IMR-90 (cell line): ENCODE measurements at regions not wholly inside any gene's neighbourhood (a gene's known extent, or its start where the extent isn't known, plus 50 kb on each side); places are given as distances from the start of the nearest gene placed in this dataset.

ENCODE experiments used
- ATAC-seq: fragments of 200-7000 bp; cut with Tn5 transposase; 2 replicates; pipeline ENCODE4 v1.9.1; 2020; ENCODE audit warnings: low read depth, mild to moderate bottlenecking, moderate library complexity
- BruUV-seq: library from RNA; stranded (reverse); fragments of 400-500 nt; replicated peaks from 2 replicates; lab custom pipeline; 2021; lab: Mats Ljungman, UMichigan
- CTCF ChIA-PET: fragments of 300-600 bp; formaldehyde crosslinking; extraction: SDS; loops from one replicate; lab custom pipeline; 2021; ENCODE audit warnings: antibody characterized with exemption; lab: Yijun Ruan, JAX
- POLR2A ChIA-PET: fragments of 300-600 bp; sonication (Branson Sonifier 250); formaldehyde crosslinking; loops from one replicate; lab custom pipeline; 2022; ENCODE audit warnings: antibody characterized with exemption; ENCODE audit not compliant: unreplicated experiment; lab: Charles Lee
- DNase-seq: peaks from one replicate; pipeline ENCODE4 v3.0.0; 2013
- H2AFZ ChIP-seq: replicated peaks from 2 replicates; pipeline ENCODE3; 2013; ENCODE audit warnings: low read length, mild to moderate bottlenecking; ENCODE audit not compliant: poor library complexity
- H2AK5ac ChIP-seq: 2 replicates; pipeline ENCODE4 v1.6.1; 2013; ENCODE audit warnings: low read depth, low read length, inconsistent platforms
- H2AK9ac ChIP-seq: replicated peaks from 2 replicates; pipeline ENCODE3; 2013; ENCODE audit warnings: mild to moderate bottlenecking, low read depth, low read length, moderate library complexity; ENCODE audit not compliant: poor library complexity
- H2BK120ac ChIP-seq: 2 replicates; pipeline ENCODE4 v1.6.1; 2013; ENCODE audit warnings: low read depth, low read length, inconsistent platforms
- H2BK15ac ChIP-seq: 3 replicates; pipeline ENCODE4 v1.6.1; 2013; ENCODE audit warnings: low read depth, low read length, inconsistent platforms
- H2BK20ac ChIP-seq: 2 replicates; pipeline ENCODE4 v1.6.1; 2013; ENCODE audit warnings: low read depth, mild to moderate bottlenecking, inconsistent platforms, low read length, moderate library complexity
- H2BK5ac ChIP-seq: 2 replicates; pipeline ENCODE4 v1.6.1; 2013; ENCODE audit warnings: mild to moderate bottlenecking, low read depth, low read length, inconsistent platforms; ENCODE audit not compliant: poor library complexity, severe bottlenecking
- H3K14ac ChIP-seq: replicated peaks from 2 replicates; pipeline ENCODE4 v1.6.1; 2013; ENCODE audit warnings: low read depth, low read length, inconsistent platforms
- H3K18ac ChIP-seq: 2 replicates; pipeline ENCODE4 v1.6.1; 2013; ENCODE audit warnings: low read depth, low read length, control low read depth
- H3K23ac ChIP-seq: 2 replicates; pipeline ENCODE4 v1.6.1; 2013; ENCODE audit warnings: low read depth, low read length, inconsistent platforms
- H3K27ac ChIP-seq: 2 replicates; pipeline ENCODE4 v1.5.1; 2013; ENCODE audit warnings: mild to moderate bottlenecking, control low read depth, low read length; ENCODE audit not compliant: insufficient read depth
- H3K27me3 ChIP-seq: 2 replicates; pipeline ENCODE4 v1.6.1; 2013; ENCODE audit warnings: low read length; ENCODE audit not compliant: control insufficient read depth, insufficient read depth
- H3K36me3 ChIP-seq: 2 replicates; pipeline ENCODE4 v1.6.1; 2013; ENCODE audit warnings: low read length, mixed read lengths; ENCODE audit not compliant: control insufficient read depth, insufficient read depth
- H3K4ac ChIP-seq: 2 replicates; pipeline ENCODE4 v1.6.1; 2013; ENCODE audit warnings: low read depth, low read length, inconsistent platforms
- H3K4me1 ChIP-seq: 2 replicates; pipeline ENCODE4 v1.6.1; 2013; ENCODE audit warnings: low read length, mixed read lengths; ENCODE audit not compliant: control insufficient read depth, insufficient read depth
- H3K4me2 ChIP-seq: 2 replicates; pipeline ENCODE4 v1.6.1; 2013; ENCODE audit warnings: low read depth, mild to moderate bottlenecking, control low read depth, low read length, moderate library complexity
- H3K4me3 ChIP-seq: 2 replicates; pipeline ENCODE4 v1.5.1; 2013; ENCODE audit warnings: low read depth, mild to moderate bottlenecking, control low read depth, low read length, moderate library complexity; ENCODE audit not compliant: insufficient read depth
- H3K56ac ChIP-seq: 2 replicates; pipeline ENCODE4 v1.6.1; 2013; ENCODE audit warnings: low read length, inconsistent platforms; ENCODE audit not compliant: insufficient read depth; ENCODE audit errors: extremely low read depth
- H3K79me1 ChIP-seq, 2 experiments: 2 replicates each; pipeline ENCODE4 v1.6.1; 2013; ENCODE audit warnings: low read length in 2 of 2, inconsistent platforms in 1 of 2, low read depth in 1 of 2
- H3K9ac ChIP-seq: 2 replicates; pipeline ENCODE4 v1.6.1; 2013; ENCODE audit warnings: low read depth, low read length, control low read depth
- H3K9me1 ChIP-seq: 2 replicates; pipeline ENCODE4 v1.6.1; 2013; ENCODE audit warnings: low read length, inconsistent platforms; ENCODE audit not compliant: insufficient read depth
- H3K9me3 ChIP-seq: 2 replicates; pipeline ENCODE4 v1.6.1; 2013; ENCODE audit warnings: low read length; ENCODE audit not compliant: control insufficient read depth, insufficient read depth
- H4K20me1 ChIP-seq: 2 replicates; pipeline ENCODE4 v1.6.1; 2013; ENCODE audit warnings: low read length, inconsistent platforms; ENCODE audit not compliant: insufficient read depth
- H4K5ac ChIP-seq: 2 replicates; pipeline ENCODE4 v1.6.1; 2013; ENCODE audit warnings: mild to moderate bottlenecking, low read depth, low read length, control low read depth
- H4K8ac ChIP-seq, 2 experiments: 2 replicates each; pipeline ENCODE4 v1.6.1; 2013; ENCODE audit warnings: low read depth in 2 of 2, low read length in 2 of 2, control low read depth in 1 of 2, inconsistent platforms in 1 of 2
- H4K91ac ChIP-seq: 2 replicates; pipeline ENCODE4 v1.6.1; 2013; ENCODE audit warnings: low read depth, low read length, inconsistent platforms; ENCODE audit not compliant: insufficient read depth
- BHLHE40 ChIP-seq: fragments of 150-350 bp; IDR thresholded peaks from 2 replicates; pipeline ENCODE4 v1.6.1; 2016; ENCODE audit warnings: mild to moderate bottlenecking, low read depth, low read length
- CEBPB ChIP-seq: IDR thresholded peaks from 2 replicates; pipeline ENCODE4 v1.6.1; 2012; ENCODE audit warnings: low read depth, low read length, improper control_type of control experiment
- CHD1 ChIP-seq: IDR thresholded peaks from 2 replicates; pipeline ENCODE4 v1.6.1; 2012; ENCODE audit warnings: low read depth, low read length, improper control_type of control experiment
- FOS ChIP-seq: fragments of 150-350 bp; IDR thresholded peaks from 2 replicates; pipeline ENCODE4 v1.6.1; 2016; ENCODE audit warnings: low read depth, low read length
- MAFK ChIP-seq: IDR thresholded peaks from 2 replicates; pipeline ENCODE4 v1.6.1; 2012; ENCODE audit warnings: low read depth, low read length, improper control_type of control experiment
- MAZ ChIP-seq: IDR thresholded peaks from 2 replicates; pipeline ENCODE4 v1.6.1; 2012; ENCODE audit warnings: low read depth, mild to moderate bottlenecking, low read length, improper control_type of control experiment, moderate library complexity, borderline replicate concordance
- MXI1 ChIP-seq: IDR thresholded peaks from 2 replicates; pipeline ENCODE4 v1.6.1; 2012; ENCODE audit warnings: low read depth, mild to moderate bottlenecking, low read length, moderate library complexity, borderline replicate concordance
- NFE2L2 ChIP-seq: fragments of 150-350 bp; IDR thresholded peaks from 2 replicates; pipeline ENCODE4 v1.6.1; 2016; ENCODE audit warnings: low read depth, mild to moderate bottlenecking, low read length
- POLR2A ChIP-seq: IDR thresholded peaks from 2 replicates; pipeline ENCODE4 v1.6.1; 2012; ENCODE audit warnings: mild to moderate bottlenecking, low read depth, low read length
- RAD21 ChIP-seq: IDR thresholded peaks from 2 replicates; pipeline ENCODE4 v1.6.1; 2012; ENCODE audit warnings: low read length, improper control_type of control experiment
- RCOR1 ChIP-seq: IDR thresholded peaks from 2 replicates; pipeline ENCODE4 v1.6.1; 2012; ENCODE audit warnings: mild to moderate bottlenecking, low read length, improper control_type of control experiment; ENCODE audit not compliant: insufficient replicate concordance
- RFX5 ChIP-seq: IDR thresholded peaks from 2 replicates; pipeline ENCODE4 v1.8.0; 2012; ENCODE audit warnings: low read depth, mild to moderate bottlenecking, low read length, moderate library complexity
- SMC3 ChIP-seq: fragments of 150-350 bp; IDR thresholded peaks from 2 replicates; pipeline ENCODE4 v1.6.1; 2016; ENCODE audit warnings: low read depth, mild to moderate bottlenecking, antibody characterized with exemption, low read length, moderate library complexity
- WGBS, 2 experiments: methylation state at CpG; one replicate each; pipeline versions ENCODE4 v1.1.5 to v1.1.7; 2013; ENCODE audit warnings: missing lambda C conversion rate in 2 of 2; ENCODE audit not compliant: insufficient read length in 1 of 2; ENCODE audit errors: extremely low coverage in 2 of 2; 5-methylcytosine and 5-hydroxymethylcytosine counted together
- dilution Hi-C: fragments of 300-500 bp; cut with HindIII; formaldehyde crosslinking; loops from one replicate; pipeline ENCODE4 v1.14.3; 2018; ENCODE audit warnings: low sequenced_read_pairs; ENCODE audit not compliant: unreplicated experiment
- in situ Hi-C: fragments of 300-500 bp; cut with MboI; formaldehyde crosslinking; loops from 3 replicates; pipeline ENCODE4 v1.14.3; 2019; ENCODE audit warnings: low sequenced_read_pairs, inconsistent platforms, mixed read lengths
- intact Hi-C: fragments of 100-400 bp; cut with micrococcal nuclease; formaldehyde crosslinking; loops from 2 replicates; pipeline ENCODE4 v1.10.0; 2022
- TF ChIP-seq, protein P1 (sequence below): fragments of 150-350 bp; IDR thresholded peaks from 2 replicates; pipeline ENCODE4 v1.6.1; 2016; ENCODE audit warnings: low read depth, mild to moderate bottlenecking, low read length, moderate library complexity, borderline replicate concordance
- TF ChIP-seq, protein P2 (sequence below): conservative IDR thresholded peaks from 2 replicates; pipeline ENCODE4 v1.5.1; 2012; ENCODE audit warnings: mild to moderate bottlenecking, low read depth, low read length, improper control_type of control experiment
- TF ChIP-seq, protein P3 (sequence below): fragments of 150-350 bp; IDR thresholded peaks from 2 replicates; pipeline ENCODE4 v1.6.1; 2017; ENCODE audit warnings: mild to moderate bottlenecking, antibody characterized with exemption, low read length, low read depth

DNA sequence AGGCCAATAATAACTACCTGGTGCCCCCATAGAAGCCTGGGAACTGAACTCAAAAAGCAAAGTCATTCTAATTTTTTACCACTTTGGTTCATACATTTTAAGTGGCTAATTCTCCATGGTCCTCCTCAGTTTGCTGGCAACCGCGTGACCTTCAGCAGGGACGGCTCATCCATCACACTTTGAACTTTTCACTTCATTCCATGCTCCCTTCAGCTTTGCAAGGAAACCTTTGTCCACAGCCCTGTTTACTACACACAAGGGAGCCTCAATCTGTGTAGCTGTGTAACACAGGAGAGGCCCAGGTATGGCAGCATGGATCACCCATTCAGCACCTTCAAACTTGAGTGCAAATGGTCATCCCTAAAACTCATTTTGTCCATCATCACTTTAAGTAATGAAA lies 552.4 kb downstream of the IRX1 start:
- H2BK15ac ChIP-seq, result no peak overlapping the region
- no TSS peak for BruUV-seq
- in situ Hi-C loops, result no loop called here
- WGBS, 2 experiments, result no CpG with 5 or more reads among the region's 3 CpGs
- CTCF ChIA-PET, result no interaction called here
- H3K9me1 ChIP-seq, result no peaks in the 10 kb centered on the region
- intact Hi-C loops, result no loop called here
- H3K56ac ChIP-seq, result no peak overlapping the region
- no peak overlapping the region for H4K91ac ChIP-seq
- H2BK20ac ChIP-seq, result no peak overlapping the region
- dilution Hi-C loops, result no loop called here
- POLR2A ChIA-PET, result no interaction called here
- H3K27me3 ChIP-seq, result no peaks in the 10 kb centered on the region
- H3K4me2 ChIP-seq, result no peak overlapping the region
- no peak overlapping the region for H3K4me3 ChIP-seq
- no peak overlapping the region for H3K9ac ChIP-seq
- no peak overlapping the region for H2AK9ac ChIP-seq
- no peaks in the 10 kb centered on the region for H3K36me3 ChIP-seq
- no peaks in the 10 kb centered on the region for H3K79me1 ChIP-seq
- peaks cover 20% of the 10 kb centered on the region; the same call in 1 of the 2 replicates for H3K9me3 ChIP-seq
- H3K4me1 ChIP-seq, result no peaks in the 10 kb centered on the region
- H4K20me1 ChIP-seq, result no peaks in the 10 kb centered on the region
- H2AK5ac ChIP-seq, result no peak overlapping the region
- H3K4ac ChIP-seq, result no peak overlapping the region
- no peak overlapping the region for H3K18ac ChIP-seq
- DNase-seq (no peak), ATAC-seq (no peak)
- TF ChIP-seq, protein P1, sequence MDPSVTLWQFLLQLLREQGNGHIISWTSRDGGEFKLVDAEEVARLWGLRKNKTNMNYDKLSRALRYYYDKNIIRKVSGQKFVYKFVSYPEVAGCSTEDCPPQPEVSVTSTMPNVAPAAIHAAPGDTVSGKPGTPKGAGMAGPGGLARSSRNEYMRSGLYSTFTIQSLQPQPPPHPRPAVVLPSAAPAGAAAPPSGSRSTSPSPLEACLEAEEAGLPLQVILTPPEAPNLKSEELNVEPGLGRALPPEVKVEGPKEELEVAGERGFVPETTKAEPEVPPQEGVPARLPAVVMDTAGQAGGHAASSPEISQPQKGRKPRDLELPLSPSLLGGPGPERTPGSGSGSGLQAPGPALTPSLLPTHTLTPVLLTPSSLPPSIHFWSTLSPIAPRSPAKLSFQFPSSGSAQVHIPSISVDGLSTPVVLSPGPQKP, result no peak
- TF ChIP-seq, protein P2, sequence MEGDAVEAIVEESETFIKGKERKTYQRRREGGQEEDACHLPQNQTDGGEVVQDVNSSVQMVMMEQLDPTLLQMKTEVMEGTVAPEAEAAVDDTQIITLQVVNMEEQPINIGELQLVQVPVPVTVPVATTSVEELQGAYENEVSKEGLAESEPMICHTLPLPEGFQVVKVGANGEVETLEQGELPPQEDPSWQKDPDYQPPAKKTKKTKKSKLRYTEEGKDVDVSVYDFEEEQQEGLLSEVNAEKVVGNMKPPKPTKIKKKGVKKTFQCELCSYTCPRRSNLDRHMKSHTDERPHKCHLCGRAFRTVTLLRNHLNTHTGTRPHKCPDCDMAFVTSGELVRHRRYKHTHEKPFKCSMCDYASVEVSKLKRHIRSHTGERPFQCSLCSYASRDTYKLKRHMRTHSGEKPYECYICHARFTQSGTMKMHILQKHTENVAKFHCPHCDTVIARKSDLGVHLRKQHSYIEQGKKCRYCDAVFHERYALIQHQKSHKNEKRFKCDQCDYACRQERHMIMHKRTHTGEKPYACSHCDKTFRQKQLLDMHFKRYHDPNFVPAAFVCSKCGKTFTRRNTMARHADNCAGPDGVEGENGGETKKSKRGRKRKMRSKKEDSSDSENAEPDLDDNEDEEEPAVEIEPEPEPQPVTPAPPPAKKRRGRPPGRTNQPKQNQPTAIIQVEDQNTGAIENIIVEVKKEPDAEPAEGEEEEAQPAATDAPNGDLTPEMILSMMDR, result no peak
- TF ChIP-seq POLR2A (no peak), MXI1 (no peak), MAFK (no peak), RCOR1 (no peak), NFE2L2 (no peak), RAD21 (no peak), MAZ (no peak), SMC3 (no peak), BHLHE40 (no peak), FOS (no peak), CHD1 (no peak), CEBPB (no peak), RFX5 (no peak)
- TF ChIP-seq, protein P3, sequence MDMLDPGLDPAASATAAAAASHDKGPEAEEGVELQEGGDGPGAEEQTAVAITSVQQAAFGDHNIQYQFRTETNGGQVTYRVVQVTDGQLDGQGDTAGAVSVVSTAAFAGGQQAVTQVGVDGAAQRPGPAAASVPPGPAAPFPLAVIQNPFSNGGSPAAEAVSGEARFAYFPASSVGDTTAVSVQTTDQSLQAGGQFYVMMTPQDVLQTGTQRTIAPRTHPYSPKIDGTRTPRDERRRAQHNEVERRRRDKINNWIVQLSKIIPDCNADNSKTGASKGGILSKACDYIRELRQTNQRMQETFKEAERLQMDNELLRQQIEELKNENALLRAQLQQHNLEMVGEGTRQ, result no peak
- no peak overlapping the region for H4K8ac ChIP-seq
- no peak overlapping the region for H2AFZ ChIP-seq
- H3K14ac ChIP-seq, result no peak overlapping the region
- no peak overlapping the region for H2BK5ac ChIP-seq
- no peak overlapping the region for H3K23ac ChIP-seq
- no peak overlapping the region for H4K5ac ChIP-seq
- H2BK120ac ChIP-seq, result no peak overlapping the region
- no peak overlapping the region for H3K27ac ChIP-seq
